HCT116 (cell line): ENCODE measurements at regions not wholly inside any gene's neighbourhood (a gene's known extent, or its start where the extent isn't known, plus 50 kb on each side); places are given as distances from the start of the nearest gene placed in this dataset.

Experiments used
- ATAC-seq: fragments of 200-7000 bp; cut with Tn5 transposase; 2 replicates; pipeline ENCODE4 v1.9.1; 2020; ENCODE audit warnings: mild to moderate bottlenecking, moderate library complexity
- BruUV-seq: library from RNA; stranded (reverse); fragments of 400-500 nt; replicated peaks from 2 replicates; lab custom pipeline; 2021; lab: Mats Ljungman, UMichigan
- CTCF ChIA-PET: fragments of 300-600 bp; sonication (Branson Sonifier 250); formaldehyde crosslinking; loops from one replicate; lab custom pipeline; 2021; ENCODE audit warnings: antibody characterized with exemption; lab: Charles Lee
- POLR2A ChIA-PET: fragments of 300-600, 350-600 bp; sonication (Branson Sonifier 250); formaldehyde crosslinking; loops from one replicate; lab custom pipeline; 2021; ENCODE audit warnings: antibody characterized with exemption; lab: Charles Lee
- RAD21 ChIA-PET, 2 experiments: fragments of 300-600 bp; sonication (Branson Sonifier 250); formaldehyde crosslinking; loops; one replicate each; lab custom pipeline; 2023; ENCODE audit warnings: low total read pairs in 2 of 2; ENCODE audit not compliant: uncharacterized antibody in 2 of 2, unreplicated experiment in 2 of 2, low non-redundant PET in 1 of 2; lab: Charles Lee
- DNase-seq: peaks from one replicate; pipeline ENCODE4 v3.0.0-alpha.2; 2010; ENCODE audit warnings: low read depth, low spot score
- H2AFZ ChIP-seq: fragments of 200-600 bp; shearing (Covaris generic), sonication (generic); 2 replicates; pipeline ENCODE4 v1.6.1; 2017; ENCODE audit warnings: low read depth, mixed run types, mixed read lengths, antibody characterized with exemption, low read length; ENCODE audit not compliant: poor library complexity, severe bottlenecking
- H3K27ac ChIP-seq: 2 replicates; pipeline ENCODE4 v1.5.1; 2012; ENCODE audit warnings: low read depth, low read length
- H3K27me3 ChIP-seq: fragments of 200-600 bp; sonication (generic); 2 replicates; pipeline ENCODE4 v1.6.1; 2016; ENCODE audit warnings: mixed run types, low read length, mixed read lengths; ENCODE audit not compliant: insufficient read depth
- H3K36me3 ChIP-seq, 2 experiments: fragments of 200-500 bp in 1 of 2; fragments of 200-600 bp in 1 of 2; sonication (Bioruptor generic) in 1 of 2; sonication (generic) in 1 of 2; 2 replicates each; pipeline versions ENCODE4 v1.5.1 to v1.6.1; 2014 to 2016; ENCODE audit warnings: low read length in 2 of 2, inconsistent platforms in 1 of 2, mixed read lengths in 1 of 2, mixed run types in 1 of 2; ENCODE audit not compliant: insufficient read depth in 2 of 2, control insufficient read depth in 1 of 2
- H3K4me1 ChIP-seq, 2 experiments: fragments of 200-600 bp in 1 of 2; sonication (generic) in 1 of 2; 2 replicates each; pipeline versions ENCODE4 v1.5.1 to v1.6.1; 2012 to 2017; ENCODE audit warnings: low read length in 2 of 2, inconsistent platforms in 1 of 2, mild to moderate bottlenecking in 1 of 2, mixed read lengths in 1 of 2, mixed run types in 1 of 2, moderate library complexity in 1 of 2; ENCODE audit not compliant: insufficient read depth in 2 of 2, control insufficient read depth in 1 of 2
- H3K4me2 ChIP-seq: fragments of 200-600 bp; sonication (generic); 2 replicates; pipeline ENCODE4 v1.6.1; 2017; ENCODE audit warnings: mixed run types, low read length, mixed read lengths
- H3K4me3 ChIP-seq, 2 experiments: fragments of 200-600 bp in 1 of 2; sonication (generic) in 1 of 2; replicated peaks in 1 of 2; 2 replicates each; pipeline ENCODE4 v1.5.1; 2011 to 2016; ENCODE audit warnings: low read length in 2 of 2, control low read depth in 1 of 2, low read depth in 1 of 2, mild to moderate bottlenecking in 1 of 2, mixed read lengths in 1 of 2, mixed run types in 1 of 2
- H3K79me2 ChIP-seq: fragments of 200-600 bp; sonication (generic); 2 replicates; pipeline ENCODE4 v1.6.1; 2017; ENCODE audit warnings: mild to moderate bottlenecking, mixed run types, low read length, moderate library complexity, mixed read lengths; ENCODE audit not compliant: insufficient read depth
- H3K9ac ChIP-seq: fragments of 200-600 bp; sonication (generic); 2 replicates; pipeline ENCODE4 v1.6.1; 2016; ENCODE audit warnings: low read length, mixed read lengths
- H3K9me2 ChIP-seq: fragments of 200-600 bp; sonication (generic), shearing (Covaris generic); 2 replicates; pipeline ENCODE4 v1.6.1; 2017; ENCODE audit warnings: mixed run types, mild to moderate bottlenecking, moderate library complexity; ENCODE audit not compliant: insufficient read depth
- H3K9me3 ChIP-seq, 2 experiments: fragments of 200-500 bp in 1 of 2; fragments of 200-600 bp in 1 of 2; sonication (Bioruptor generic) in 1 of 2; sonication (generic) in 1 of 2; 2 replicates each; pipeline ENCODE4 v1.6.1; 2014 to 2017; ENCODE audit warnings: low read length in 2 of 2, mixed read lengths in 2 of 2, inconsistent platforms in 1 of 2, low read depth in 1 of 2, mild to moderate bottlenecking in 1 of 2, mixed run types in 1 of 2, moderate library complexity in 1 of 2; ENCODE audit not compliant: control insufficient read depth in 1 of 2, insufficient read depth in 1 of 2
- H4K20me1 ChIP-seq: fragments of 200-600 bp; sonication (generic), shearing (Covaris generic); 2 replicates; pipeline ENCODE4 v1.6.1; 2017; ENCODE audit warnings: mixed run types, mild to moderate bottlenecking, moderate library complexity; ENCODE audit not compliant: insufficient read depth
- CTCF ChIP-seq, 3 experiments: fragments of 200-600 bp in 1 of 3; sonication (generic) in 1 of 3; IDR thresholded peaks in 2 of 3; conservative IDR thresholded peaks in 1 of 3; 2 replicates each; pipeline ENCODE4 v1.5.1; 2012 to 2017; ENCODE audit warnings: low read depth in 2 of 3, low read length in 2 of 3, antibody characterized with exemption in 1 of 3, borderline replicate concordance in 1 of 3, control low read depth in 1 of 3, mild to moderate bottlenecking in 1 of 3, mixed read lengths in 1 of 3, mixed run types in 1 of 3, moderate library complexity in 1 of 3; ENCODE audit not compliant: insufficient read depth in 1 of 3
- EGR1 ChIP-seq: IDR thresholded peaks from 2 replicates; pipeline ENCODE4 v1.6.1; 2012; ENCODE audit warnings: low read depth
- ELF1 ChIP-seq: IDR thresholded peaks from 2 replicates; pipeline ENCODE4 v1.6.1; 2012; ENCODE audit warnings: low read depth, borderline replicate concordance
- EZH2phosphoT487 ChIP-seq: fragments of 200-600 bp; IDR thresholded peaks from 2 replicates; pipeline ENCODE4 v1.6.1; 2018; ENCODE audit warnings: antibody characterized with exemption, borderline replicate concordance
- FOSL1 ChIP-seq: IDR thresholded peaks from 2 replicates; pipeline ENCODE4 v1.6.1; 2012; ENCODE audit warnings: low read depth
- MAX ChIP-seq: IDR thresholded peaks from 2 replicates; pipeline ENCODE4 v1.6.1; 2012
- POLR2A ChIP-seq: IDR thresholded peaks from 2 replicates; pipeline ENCODE4 v1.7.0; 2011; ENCODE audit warnings: borderline replicate concordance; ENCODE audit not compliant: insufficient read depth, insufficient read length; ENCODE audit errors: extremely low read depth
- POLR2AphosphoS5 ChIP-seq: IDR thresholded peaks from 2 replicates; pipeline ENCODE4 v1.6.1; 2011; ENCODE audit warnings: mild to moderate bottlenecking, low read depth, low read length, moderate library complexity
- REST ChIP-seq: IDR thresholded peaks from 2 replicates; pipeline ENCODE4 v1.6.1; 2012; ENCODE audit warnings: low read depth
- SP1 ChIP-seq: IDR thresholded peaks from 2 replicates; pipeline ENCODE4 v1.6.1; 2012; ENCODE audit warnings: low read depth
- TCF7L2 ChIP-seq: IDR thresholded peaks from 2 replicates; pipeline ENCODE4 v1.7.0; 2011; ENCODE audit warnings: borderline replicate concordance, inconsistent platforms; ENCODE audit not compliant: insufficient read depth, insufficient read length; ENCODE audit errors: extremely low read depth
- YY1 ChIP-seq: IDR thresholded peaks from 2 replicates; pipeline ENCODE4 v1.6.1; 2011; ENCODE audit warnings: low read length, low read depth, moderate library complexity, mild to moderate bottlenecking; ENCODE audit not compliant: insufficient replicate concordance; ENCODE audit errors: extremely low read depth
- ZBTB33 ChIP-seq: IDR thresholded peaks from 2 replicates; pipeline ENCODE4 v1.6.1; 2011; ENCODE audit warnings: mild to moderate bottlenecking, low read length, moderate library complexity; ENCODE audit not compliant: insufficient replicate concordance; ENCODE audit errors: extremely low read depth
- ZFX ChIP-seq: fragments of 450-650 bp; IDR thresholded peaks from 2 replicates; pipeline ENCODE4 v1.6.1; 2017
- ZNF274 ChIP-seq: fragments of 200-500 bp; sonication (Bioruptor generic); IDR thresholded peaks from 2 replicates; pipeline ENCODE4 v1.6.1; 2014; ENCODE audit warnings: mild to moderate bottlenecking, low read depth, low read length, inconsistent platforms
- intact Hi-C: fragments of 100-400 bp; cut with micrococcal nuclease; formaldehyde crosslinking; loops from 2 replicates; pipeline ENCODE4 v1.10.0; 2022

GRCh38 chr2:125582516-125582915, 1073.4 kb upstream of the GYPC start:
- H3K27me3 ChIP-seq = no peaks in the 10 kb centered on the region

More at GRCh38 chr2:125582516-125582915, 1073.4 kb upstream of the GYPC start:
- ATAC-seq = no peak
- H3K4me2 ChIP-seq = no peak overlapping the region
- RAD21 ChIA-PET = no interaction called here
- no peaks in the 10 kb centered on the region for H3K9me2 ChIP-seq
- H3K4me1 ChIP-seq = no peaks in the 10 kb centered on the region
- no peaks in the 10 kb centered on the region for H3K36me3 ChIP-seq
- H4K20me1 ChIP-seq = no peaks in the 10 kb centered on the region
- CTCF ChIA-PET = no interaction called here
- intact Hi-C loops = no loop called here
- no peaks in the 10 kb centered on the region for H3K79me2 ChIP-seq
- no TSS peak for BruUV-seq
- H3K27ac ChIP-seq = no peak overlapping the region
- DNase-seq = no peak
- POLR2A ChIA-PET = no interaction called here
- no peak overlapping the region for H3K4me3 ChIP-seq
- peaks cover 16 to 22% of the 10 kb centered on the region in 2 experiments; a peak in 2 of 4 replicates for H3K9me3 ChIP-seq
- H3K9ac ChIP-seq = no peak overlapping the region
- H2AFZ ChIP-seq = no peak overlapping the region
- TF ChIP-seq FOSL1 = no peak
- no peak for TF ChIP-seq ZFX
- TF ChIP-seq TCF7L2 = no peak
- no peak for TF ChIP-seq ZNF274
- TF ChIP-seq CTCF (IDR thresholded peaks at IDR 0.05 in 2 of 3, conservative IDR thresholded peaks at IDR 0.05 in 1 of 3; ENCODE audit: borderline replicate concordance in 1 of 3, insufficient read depth in 1 of 3, low read depth in 2 of 3, low read length in 2 of 3) = no peak
- no peak for TF ChIP-seq POLR2AphosphoS5
- TF ChIP-seq REST = no peak
- no peak for TF ChIP-seq SP1
- TF ChIP-seq EGR1 = no peak
- no peak for TF ChIP-seq MAX
- no peak for TF ChIP-seq ELF1
- TF ChIP-seq POLR2A = no peak
- no peak for TF ChIP-seq YY1
- TF ChIP-seq ZBTB33 = no peak
- no peak for TF ChIP-seq EZH2phosphoT487
- TF ChIP-seq, all 23 proteins: peak for 0
